Aorta (tissue), 5 donors: ENCODE measurements at regions not wholly inside any gene's neighbourhood (a gene's known extent, or its start where the extent isn't known, plus 50 kb on each side); places are given as distances from the start of the nearest gene placed in this dataset.

Experiments
- ATAC-seq: fragments of 200-7000 bp; cut with Tn5 transposase; one replicate; pipeline ENCODE4 v1.9.1; 2022; ENCODE audit warnings: moderate library complexity; ENCODE audit not compliant: low FRiP score
- DNase-seq, 2 donors: peaks; one replicate each; pipeline ENCODE4 v3.0.0-alpha.2; 2020
- H3K27ac ChIP-seq, 2 donors: one replicate each; pipeline ENCODE4 v1.5.1; 2013; ENCODE audit warnings: low read length in 2 of 2, mild to moderate bottlenecking in 2 of 2, moderate library complexity in 2 of 2, control low read depth in 1 of 2, inconsistent platforms in 1 of 2, low read depth in 1 of 2
- H3K27me3 ChIP-seq, 2 donors: one replicate each; pipeline ENCODE4 v1.6.1; 2013; ENCODE audit warnings: control low read depth in 1 of 2, low read length in 1 of 2, mild to moderate bottlenecking in 1 of 2, moderate library complexity in 1 of 2; ENCODE audit not compliant: insufficient read depth in 2 of 2, control insufficient read depth in 1 of 2
- H3K36me3 ChIP-seq, 2 donors: one replicate each; pipeline ENCODE4 v1.6.1; 2013; ENCODE audit warnings: control low read depth in 1 of 2, low read length in 1 of 2, mild to moderate bottlenecking in 1 of 2; ENCODE audit not compliant: insufficient read depth in 2 of 2, control insufficient read depth in 1 of 2
- H3K4me1 ChIP-seq, 2 donors: one replicate each; pipeline ENCODE4 v1.6.1; 2013; ENCODE audit warnings: low read length in 2 of 2, control low read depth in 1 of 2, mild to moderate bottlenecking in 1 of 2, moderate library complexity in 1 of 2; ENCODE audit not compliant: insufficient read depth in 2 of 2, control insufficient read depth in 1 of 2
- H3K4me3 ChIP-seq, 2 donors: one replicate each; pipeline ENCODE4 v1.5.1; 2013; ENCODE audit warnings: low read length in 2 of 2, control low read depth in 1 of 2, mild to moderate bottlenecking in 1 of 2
- H3K9me3 ChIP-seq: one replicate; pipeline ENCODE4 v1.6.1; 2013; ENCODE audit warnings: mild to moderate bottlenecking, low read length; ENCODE audit not compliant: control insufficient read depth
- WGBS, 2 donors: extraction: QIAGEN DNeasy Blood & Tissue Kit; methylation state at CpG; one replicate each; pipeline ENCODE4 v1.1.7; 2013; 5-methylcytosine and 5-hydroxymethylcytosine counted together
- intact Hi-C, 2 donors: fragments of 100-400 bp; cut with DNase I; formaldehyde crosslinking; loops; one replicate each; pipeline versions ENCODE4 v1.14.2 to v1.15.0; 2022
- donor health status: healthy with polysubstance abuse.
- donor health status: Bipolar disorder and iron deficiency.
- donor health status: DM: no; HTN: no; CAD: no.
- donor health status: DM: no; HTN: no; CAD: no.
- donor health status: DM: yes; HTN: yes; CAD: no.

DNA sequence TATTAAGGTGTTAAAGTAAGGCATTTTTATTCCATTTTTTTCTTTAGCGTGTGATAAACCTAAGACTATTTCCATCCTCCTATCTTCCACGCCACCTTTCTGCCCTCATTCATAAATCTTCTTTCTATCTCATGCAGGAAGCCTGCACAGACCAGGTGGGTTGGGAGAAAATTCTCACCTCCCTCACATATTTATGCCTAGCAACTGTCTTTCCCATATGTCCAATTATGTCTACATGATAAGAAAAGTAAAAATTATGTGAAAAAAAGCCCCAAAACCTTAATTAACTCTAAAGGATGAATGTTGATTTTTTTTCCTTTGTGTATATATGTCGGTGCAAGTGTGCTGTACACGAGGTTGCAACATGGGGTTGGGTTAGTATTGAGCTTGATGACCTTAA is 225.6 kb upstream of the GCFC2 start:
- Histone ChIP-seq H3K4me3 (no peak overlapping the region), H3K36me3 (no peaks in the 10 kb centered on the region), H3K27ac (no peak overlapping the region), H3K27me3 (no peaks in the 10 kb centered on the region), H3K4me1 (no peaks in the 10 kb centered on the region), H3K9me3 (no peaks in the 10 kb centered on the region)
- WGBS, 2 donors = 85% methylated on average over 4 of the region's 4 CpGs
- intact Hi-C loops = no loop called here
- DNase-seq (no peak), ATAC-seq (no peak)

DNA sequence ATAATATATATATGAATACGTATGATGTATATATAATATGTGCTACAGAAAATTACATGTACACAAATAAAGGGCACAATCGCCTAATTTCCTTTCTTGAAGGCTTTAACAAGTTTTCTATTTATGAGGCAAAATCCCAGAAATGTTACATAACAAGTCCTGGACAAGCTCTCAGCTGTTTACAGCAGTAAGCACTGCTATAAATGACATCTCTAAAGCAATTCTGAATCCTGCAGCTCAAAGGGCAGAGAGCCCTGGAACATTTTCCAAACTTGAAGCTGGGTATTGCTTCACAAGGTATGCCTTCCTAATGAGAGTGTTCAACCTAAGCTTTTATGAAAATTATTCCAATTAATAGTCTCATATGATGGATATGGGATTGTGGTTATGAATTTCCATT is 222.3 kb upstream of the GCFC2 start:
- Histone ChIP-seq H3K9me3 (peaks cover 1% of the 10 kb centered on the region), H3K4me1 (no peaks in the 10 kb centered on the region), H3K27me3 (no peaks in the 10 kb centered on the region), H3K4me3 (no peak overlapping the region), H3K27ac (no peak overlapping the region), H3K36me3 (no peaks in the 10 kb centered on the region)
- intact Hi-C loops = no loop called here
- no peak for DNase-seq
- 43 to 61% methylated on average over 2 of the region's 2 CpGs for WGBS, 2 donors
- no peak for ATAC-seq

DNA sequence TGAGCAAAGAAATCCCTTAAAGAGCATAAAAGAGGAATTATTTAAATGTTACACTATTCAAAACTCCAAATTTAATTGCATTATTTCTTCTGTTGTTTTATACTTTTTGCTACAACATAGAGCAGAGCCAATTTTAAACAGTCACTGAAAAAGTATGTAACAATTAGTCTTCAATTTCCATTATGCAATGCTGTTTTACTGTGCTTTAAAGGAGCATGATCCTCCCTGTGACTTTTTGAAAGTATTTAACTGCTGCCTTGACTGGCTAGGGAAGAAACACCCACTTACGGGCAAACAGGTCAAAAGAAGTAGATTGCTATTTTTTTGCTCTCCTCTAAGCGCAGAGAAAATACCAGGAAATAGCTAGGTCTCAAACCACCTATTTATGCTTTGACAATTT is 217.4 kb upstream of the GCFC2 start:
- Histone ChIP-seq H3K27ac (no peak overlapping the region), H3K4me3 (no peak overlapping the region), H3K4me1 (no peaks in the 10 kb centered on the region), H3K36me3 (no peaks in the 10 kb centered on the region), H3K9me3 (peaks cover 1% of the 10 kb centered on the region), H3K27me3 (no peaks in the 10 kb centered on the region)
- DNase-seq = no peak
- no peak for ATAC-seq
- 61 to 65% methylated on average over 2 of the region's 2 CpGs for WGBS, 2 donors
- intact Hi-C loops = no loop called here

GRCh38 chr2:75925331-75926024 is 214.8 kb upstream of the GCFC2 start:
- H3K36me3 ChIP-seq = no peaks in the 10 kb centered on the region
- WGBS, 2 donors = 76% methylated on average over 3 of the region's 3 CpGs
- DNase-seq (no peak), ATAC-seq (no peak)
- H3K27ac ChIP-seq = no peak overlapping the region
- no peaks in the 10 kb centered on the region for H3K27me3 ChIP-seq
- peaks cover 1% of the 10 kb centered on the region for H3K9me3 ChIP-seq
- intact Hi-C loops = no loop called here
- H3K4me1 ChIP-seq = no peaks in the 10 kb centered on the region
- no peak overlapping the region for H3K4me3 ChIP-seq

DNA sequence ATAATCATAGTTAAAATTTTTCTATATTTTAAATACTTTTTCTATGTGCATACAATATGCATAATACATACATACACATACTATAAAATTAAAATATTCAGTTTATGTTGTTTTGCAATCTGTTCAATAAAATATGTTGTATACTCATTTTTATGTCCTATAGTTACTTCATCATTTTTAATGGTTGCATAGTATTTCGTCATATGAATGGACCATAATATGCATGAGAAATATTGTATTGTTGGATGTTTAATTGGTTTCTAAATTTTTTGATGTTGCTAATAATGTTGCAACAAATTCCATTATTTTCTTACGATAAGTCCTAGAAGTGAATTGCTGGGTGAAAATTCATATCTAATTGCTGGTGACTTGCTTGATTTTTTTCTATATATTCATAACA is 211.5 kb upstream of the GCFC2 start:
- Histone ChIP-seq H3K36me3 (no peaks in the 10 kb centered on the region), H3K27ac (no peak overlapping the region), H3K4me3 (no peak overlapping the region), H3K4me1 (no peaks in the 10 kb centered on the region), H3K27me3 (no peaks in the 10 kb centered on the region), H3K9me3 (peaks cover 2% of the 10 kb centered on the region)
- intact Hi-C loops = no loop called here
- DNase-seq (no peak), ATAC-seq (no peak)
- WGBS, 2 donors = 89 to 93% methylated on average over 2 of the region's 2 CpGs

DNA sequence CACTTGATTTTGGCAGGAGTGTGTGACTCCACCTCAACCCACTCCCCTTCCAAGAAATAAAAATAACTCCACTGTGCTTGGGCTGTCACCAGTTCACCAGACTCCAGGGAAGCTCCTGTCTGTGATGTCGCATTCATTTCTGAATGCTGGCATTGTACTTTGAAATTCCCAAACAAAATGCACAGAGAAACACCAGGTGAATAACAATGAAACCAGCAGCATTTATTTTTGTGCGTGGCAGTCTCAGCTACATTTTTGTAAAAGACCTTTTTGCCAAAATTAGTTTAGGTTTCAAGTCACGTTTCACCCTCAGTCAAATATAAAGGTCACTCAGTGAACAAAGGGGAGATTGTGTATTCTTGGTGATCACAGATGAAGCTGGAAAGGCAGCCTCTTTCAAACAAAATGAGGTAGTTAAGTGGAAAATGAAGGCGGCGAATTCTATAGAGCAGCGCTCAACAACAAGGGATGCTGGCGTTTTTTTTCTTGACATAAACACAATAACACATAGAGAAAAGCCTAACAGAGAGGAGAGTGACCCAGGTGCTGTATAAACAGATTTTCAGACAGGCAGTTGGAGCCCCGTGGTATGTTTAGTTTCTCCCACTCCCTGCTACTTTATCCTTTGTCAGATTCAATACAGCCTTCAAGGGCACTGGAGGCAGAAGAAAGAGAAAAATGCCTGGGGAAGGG is 210.3 kb upstream of the GCFC2 start:
- ATAC-seq (no peak), DNase-seq (no peak)
- Histone ChIP-seq H3K27ac (no peak overlapping the region), H3K9me3 (peaks cover 3% of the 10 kb centered on the region), H3K4me3 (no peak overlapping the region), H3K36me3 (no peaks in the 10 kb centered on the region), H3K27me3 (no peaks in the 10 kb centered on the region), H3K4me1 (no peaks in the 10 kb centered on the region)
- intact Hi-C loops = no loop called here
- WGBS, 2 donors = 34 to 38% methylated on average over 8 of the region's 8 CpGs

GRCh38 chr2:75915851-75916634 is 205.3 kb upstream of the GCFC2 start:
- H3K9me3 ChIP-seq = peaks cover 3% of the 10 kb centered on the region
- no peaks in the 10 kb centered on the region for H3K36me3 ChIP-seq
- 62 to 64% methylated on average over 5 of the region's 5 CpGs for WGBS, 2 donors
- H3K4me3 ChIP-seq = no peak overlapping the region
- ATAC-seq = no peak
- no peaks in the 10 kb centered on the region for H3K4me1 ChIP-seq
- intact Hi-C loops = no loop called here
- no peak for DNase-seq
- no peaks in the 10 kb centered on the region for H3K27me3 ChIP-seq
- H3K27ac ChIP-seq = no peak overlapping the region

DNA sequence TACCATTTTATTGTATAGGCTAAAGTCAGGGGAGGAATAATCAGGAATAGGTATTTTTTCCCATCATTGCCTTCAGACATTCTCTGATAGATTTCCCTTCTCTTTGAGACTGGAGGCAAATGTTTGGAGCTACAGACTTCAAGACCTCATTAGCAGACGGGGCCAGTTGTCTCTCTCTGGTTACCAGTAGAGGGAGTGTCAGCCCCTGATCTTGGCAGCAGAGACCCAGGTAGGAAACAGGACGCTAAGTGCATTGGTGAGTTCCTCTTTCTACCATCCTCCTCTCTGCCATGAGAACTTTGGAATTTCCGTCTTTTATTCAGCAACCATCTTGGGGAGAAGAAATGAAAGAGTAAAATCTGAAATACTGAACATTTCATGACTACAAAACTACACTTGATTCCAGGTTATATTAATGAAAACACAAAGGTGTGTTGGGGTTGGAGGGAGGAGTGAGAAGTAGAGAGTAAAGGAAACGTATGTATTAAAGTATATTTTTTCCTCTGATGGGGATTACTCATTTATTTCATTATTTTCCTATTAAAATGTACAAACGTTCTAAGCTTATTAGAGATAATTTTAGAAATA is 186.2 kb upstream of the GCFC2 start:
- Histone ChIP-seq H3K36me3 (no peaks in the 10 kb centered on the region), H3K27me3 (no peaks in the 10 kb centered on the region), H3K4me1 (no peaks in the 10 kb centered on the region), H3K4me3 (no peak overlapping the region), H3K27ac (no peak overlapping the region), H3K9me3 (no peaks in the 10 kb centered on the region)
- DNase-seq (no peak), ATAC-seq (no peak)
- 21 to 28% methylated on average over 5 of the region's 5 CpGs for WGBS, 2 donors
- intact Hi-C loops = no loop called here
